ENCODE measurements at regions not wholly inside any gene's neighbourhood (a gene's known extent, or its start where the extent isn't known, plus 50 kb on each side); places are given as distances from the start of the nearest gene placed in this dataset.

DNA sequence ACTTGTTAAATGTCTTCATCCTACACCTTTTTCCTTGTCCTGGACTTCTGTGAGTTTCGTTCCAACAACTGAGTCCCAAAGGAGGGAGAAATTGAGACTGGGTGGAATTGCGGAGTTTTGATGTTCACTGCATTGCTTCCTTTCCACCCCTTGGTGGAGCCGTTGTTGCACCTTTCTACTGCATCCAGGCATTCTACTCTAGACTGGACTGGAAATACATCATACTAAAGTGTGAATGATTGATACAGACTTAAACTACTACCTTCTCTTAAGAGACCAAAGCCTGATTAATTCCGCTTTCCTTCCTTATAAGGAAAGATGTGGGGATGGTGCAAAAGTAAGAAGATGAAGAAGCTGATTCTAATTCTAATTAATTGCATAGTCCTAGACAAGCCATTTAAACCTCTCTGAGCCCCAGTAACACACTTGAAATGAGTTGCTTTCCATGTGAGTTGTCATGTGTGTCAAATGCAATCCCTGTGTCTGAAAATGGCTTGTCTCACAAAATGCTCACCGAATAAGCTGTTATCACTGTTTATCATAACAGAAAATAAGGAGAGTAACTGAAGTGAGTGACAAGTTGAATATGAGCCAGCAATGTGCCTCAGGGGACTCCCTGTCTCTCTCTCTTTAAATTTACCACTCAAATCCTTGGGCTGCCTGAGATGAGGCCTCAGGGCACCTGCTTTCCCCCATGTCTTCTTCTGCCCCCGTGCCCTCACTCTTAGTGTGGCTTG, 338.3 kb upstream of the CHD6 start:
- Histone ChIP-seq H4K20me1 (ENCODE audit: insufficient read depth, low read length) (no peaks in the 10 kb centered on the region), H3K4me3 (ENCODE audit: insufficient read depth, low read length) (no peak overlapping the region), H3K27ac (ENCODE audit: low read depth, low read length) (no peak overlapping the region), H3K27me3 (ENCODE audit: insufficient read depth, low read length) (no peaks in the 10 kb centered on the region), H3K36me3 (ENCODE audit: insufficient read depth, low read length) (no peaks in the 10 kb centered on the region), H3K4me1 (ENCODE audit: insufficient read depth, low read length) (no peaks in the 10 kb centered on the region), H3K4me2 (ENCODE audit: insufficient read depth, low read length) (no peak overlapping the region), H2AFZ (ENCODE audit: low read length) (no peak overlapping the region), H3K79me2 (ENCODE audit: insufficient read depth, low read length) (no peaks in the 10 kb centered on the region), H3K9me3 (ENCODE audit: low read depth, low read length) (no peaks in the 10 kb centered on the region)
- no peak for DNase-seq (ENCODE audit: insufficient read length, low spot score, missing footprints)
- TF ChIP-seq, protein P1, sequence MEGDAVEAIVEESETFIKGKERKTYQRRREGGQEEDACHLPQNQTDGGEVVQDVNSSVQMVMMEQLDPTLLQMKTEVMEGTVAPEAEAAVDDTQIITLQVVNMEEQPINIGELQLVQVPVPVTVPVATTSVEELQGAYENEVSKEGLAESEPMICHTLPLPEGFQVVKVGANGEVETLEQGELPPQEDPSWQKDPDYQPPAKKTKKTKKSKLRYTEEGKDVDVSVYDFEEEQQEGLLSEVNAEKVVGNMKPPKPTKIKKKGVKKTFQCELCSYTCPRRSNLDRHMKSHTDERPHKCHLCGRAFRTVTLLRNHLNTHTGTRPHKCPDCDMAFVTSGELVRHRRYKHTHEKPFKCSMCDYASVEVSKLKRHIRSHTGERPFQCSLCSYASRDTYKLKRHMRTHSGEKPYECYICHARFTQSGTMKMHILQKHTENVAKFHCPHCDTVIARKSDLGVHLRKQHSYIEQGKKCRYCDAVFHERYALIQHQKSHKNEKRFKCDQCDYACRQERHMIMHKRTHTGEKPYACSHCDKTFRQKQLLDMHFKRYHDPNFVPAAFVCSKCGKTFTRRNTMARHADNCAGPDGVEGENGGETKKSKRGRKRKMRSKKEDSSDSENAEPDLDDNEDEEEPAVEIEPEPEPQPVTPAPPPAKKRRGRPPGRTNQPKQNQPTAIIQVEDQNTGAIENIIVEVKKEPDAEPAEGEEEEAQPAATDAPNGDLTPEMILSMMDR (IDR thresholded peaks at IDR 0.05; ENCODE audit: extremely low read depth, low read depth, low read length) = no peak

DNA sequence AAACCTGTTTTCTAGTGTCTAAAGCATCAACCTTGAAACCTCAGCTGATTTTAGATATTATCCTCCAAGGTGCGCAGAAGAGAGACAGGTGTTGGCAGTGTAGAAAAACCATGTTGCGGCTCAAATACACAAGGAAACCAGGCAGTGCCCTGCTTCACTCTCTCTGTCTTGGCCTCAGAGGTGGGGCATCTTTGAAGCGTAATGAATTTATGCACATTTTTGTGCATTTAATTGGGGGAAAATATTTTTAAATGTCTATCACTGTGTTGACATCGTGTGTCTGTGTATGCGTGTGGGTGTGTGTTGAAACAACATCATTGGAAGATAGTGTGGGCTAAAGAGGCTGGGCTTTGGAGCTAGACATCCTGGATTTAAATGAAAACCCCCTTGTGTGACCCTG, 334.0 kb upstream of the CHD6 start:
- Histone ChIP-seq H3K27me3 (ENCODE audit: insufficient read depth, low read length) (no peaks in the 10 kb centered on the region), H3K4me1 (ENCODE audit: insufficient read depth, low read length) (no peaks in the 10 kb centered on the region), H4K20me1 (ENCODE audit: insufficient read depth, low read length) (no peaks in the 10 kb centered on the region), H3K36me3 (ENCODE audit: insufficient read depth, low read length) (no peaks in the 10 kb centered on the region), H2AFZ (ENCODE audit: low read length) (no peak overlapping the region), H3K4me3 (ENCODE audit: insufficient read depth, low read length) (no peak overlapping the region), H3K9me3 (ENCODE audit: low read depth, low read length) (no peaks in the 10 kb centered on the region), H3K4me2 (ENCODE audit: insufficient read depth, low read length) (no peak overlapping the region), H3K79me2 (ENCODE audit: insufficient read depth, low read length) (no peaks in the 10 kb centered on the region), H3K27ac (ENCODE audit: low read depth, low read length) (no peak overlapping the region)
- TF ChIP-seq, protein P1 (IDR thresholded peaks at IDR 0.05; ENCODE audit: extremely low read depth, low read depth, low read length) = no peak
- DNase-seq (ENCODE audit: insufficient read length, low spot score, missing footprints) = no peak

DNA sequence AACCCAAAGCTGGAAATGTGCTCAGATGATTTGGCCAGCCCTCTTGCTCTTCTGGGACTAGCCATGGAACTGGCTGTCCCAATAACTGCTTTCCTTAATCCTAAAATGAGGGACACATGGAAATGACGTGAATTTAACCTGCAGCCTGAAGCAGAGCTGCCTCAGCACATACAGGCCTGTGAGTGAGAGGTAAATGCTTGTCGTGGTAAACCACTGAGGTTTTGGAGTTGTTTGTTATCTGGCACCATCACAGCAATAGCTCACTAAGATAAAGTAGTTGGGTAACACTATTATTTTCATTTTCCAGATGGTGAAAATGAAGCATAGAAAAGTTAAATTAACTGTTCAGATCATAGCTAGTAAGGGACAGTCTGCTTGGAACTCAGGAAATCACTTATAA, 333.4 kb upstream of the CHD6 start:
- no peaks in the 10 kb centered on the region for H3K27me3 ChIP-seq (ENCODE audit: insufficient read depth, low read length)
- no peaks in the 10 kb centered on the region for H3K9me3 ChIP-seq (ENCODE audit: low read depth, low read length)
- H3K27ac ChIP-seq (ENCODE audit: low read depth, low read length) = no peak overlapping the region
- no peak overlapping the region for H3K4me3 ChIP-seq (ENCODE audit: insufficient read depth, low read length)
- TF ChIP-seq, protein P1 (IDR thresholded peaks at IDR 0.05; ENCODE audit: extremely low read depth, low read depth, low read length) = no peak
- H3K4me2 ChIP-seq (ENCODE audit: insufficient read depth, low read length) = no peak overlapping the region
- H3K4me1 ChIP-seq (ENCODE audit: insufficient read depth, low read length) = no peaks in the 10 kb centered on the region
- H3K79me2 ChIP-seq (ENCODE audit: insufficient read depth, low read length) = no peaks in the 10 kb centered on the region
- H4K20me1 ChIP-seq (ENCODE audit: insufficient read depth, low read length) = no peaks in the 10 kb centered on the region
- H2AFZ ChIP-seq (ENCODE audit: low read length) = no peak overlapping the region
- no peak for DNase-seq (ENCODE audit: insufficient read length, low spot score, missing footprints)
- no peaks in the 10 kb centered on the region for H3K36me3 ChIP-seq (ENCODE audit: insufficient read depth, low read length)

DNA sequence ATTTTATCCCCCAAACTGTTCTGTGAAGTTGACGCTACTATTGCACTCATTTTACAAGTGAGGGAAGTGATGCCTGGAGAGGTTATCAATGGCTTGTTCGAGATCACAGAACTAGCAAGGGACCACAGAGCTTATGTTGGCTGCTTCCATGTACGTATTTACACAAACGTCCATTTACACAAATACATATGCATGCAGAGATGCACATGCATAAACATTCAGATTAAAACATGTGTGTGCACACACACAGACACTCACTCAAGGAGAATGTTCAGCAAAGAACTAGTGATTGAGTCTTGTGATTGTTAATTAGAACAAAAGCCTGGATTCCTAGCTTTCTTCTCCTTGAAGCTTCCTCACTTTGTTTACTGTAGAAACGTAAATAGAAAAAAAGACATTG, 321.5 kb upstream of the CHD6 start:
- H4K20me1 ChIP-seq (ENCODE audit: insufficient read depth, low read length) = no peaks in the 10 kb centered on the region
- no peaks in the 10 kb centered on the region for H3K27me3 ChIP-seq (ENCODE audit: insufficient read depth, low read length)

More for the DNA sequence above, 321.5 kb upstream of the CHD6 start:
- TF ChIP-seq, protein P1 (IDR thresholded peaks at IDR 0.05; ENCODE audit: extremely low read depth, low read depth, low read length) = no peak
- H3K27ac ChIP-seq (ENCODE audit: low read depth, low read length) = no peak overlapping the region
- no peak overlapping the region for H3K4me3 ChIP-seq (ENCODE audit: insufficient read depth, low read length)
- H3K4me1 ChIP-seq (ENCODE audit: insufficient read depth, low read length) = no peaks in the 10 kb centered on the region
- H3K79me2 ChIP-seq (ENCODE audit: insufficient read depth, low read length) = no peaks in the 10 kb centered on the region
- no peaks in the 10 kb centered on the region for H3K36me3 ChIP-seq (ENCODE audit: insufficient read depth, low read length)
- peaks cover 5% of the 10 kb centered on the region for H3K9me3 ChIP-seq (ENCODE audit: low read depth, low read length)
- DNase-seq (ENCODE audit: insufficient read length, low spot score, missing footprints) = no peak
- H3K4me2 ChIP-seq (ENCODE audit: insufficient read depth, low read length) = no peak overlapping the region
- H2AFZ ChIP-seq (ENCODE audit: low read length) = no peak overlapping the region
